ENCODE measurements at regions not wholly inside any gene's neighbourhood (a gene's known extent, or its start where the extent isn't known, plus 50 kb on each side); places are given as distances from the start of the nearest gene placed in this dataset.

GRCh38 chr12:97259098-97259497, 203.5 kb upstream of the RMST start:
- H3K4me3 ChIP-seq (ENCODE audit: low read depth in 2 of 2, low read length in 1 of 2): no peak overlapping the region
- H3K9me3 ChIP-seq: no peaks in the 10 kb centered on the region
- 18% methylated on average over 2 of the region's 2 CpGs for WGBS (ENCODE audit: low lambda C conversion rate)
- H2AFZ ChIP-seq (ENCODE audit: low read depth): no peak overlapping the region
- CTCF ChIA-PET: interaction anchor here (1.5 kb wide), 1 partner anchor 15 kb away, joined by 3 read pairs; no protein-coding TSS in a partner anchor
- no peaks in the 10 kb centered on the region for H3F3A ChIP-seq (replicated peaks; ENCODE audit: insufficient read depth)
- H3K9me2 ChIP-seq: no peaks in the 10 kb centered on the region
- H4K20me1 ChIP-seq (ENCODE audit: insufficient read depth): no peaks in the 10 kb centered on the region
- H3K4me2 ChIP-seq: no peak overlapping the region
- no peak for DNase-seq
- TF ChIP-seq GABPA (IDR thresholded peaks at IDR 0.05; ENCODE audit: low read depth) (no peak), RXRA (IDR thresholded peaks at IDR 0.05; ENCODE audit: borderline replicate concordance, low read depth) (no peak), FOXJ3 (CRISPR knock-in tag; IDR thresholded peaks at IDR 0.05) (no peak), MEF2A (IDR thresholded peaks at IDR 0.05; ENCODE audit: borderline replicate concordance, low read depth) (no peak)
- H3K27me3 ChIP-seq (ENCODE audit: insufficient read depth): no peaks in the 10 kb centered on the region
- POLR2A ChIA-PET: no interaction called here
- H3K4me1 ChIP-seq (ENCODE audit: control insufficient read depth in 1 of 2, insufficient read depth in 2 of 2, low read depth in 1 of 2, low read length in 1 of 2): no peaks in the 10 kb centered on the region
- no peaks in the 10 kb centered on the region for H3K36me3 ChIP-seq (replicated peaks in 1 of 2; ENCODE audit: control insufficient read depth in 1 of 2, insufficient read depth in 2 of 2, low read length in 1 of 2)
- no peaks in the 10 kb centered on the region for H3K79me2 ChIP-seq (ENCODE audit: insufficient read depth)
- no peak overlapping the region for H3K9ac ChIP-seq
- no peak overlapping the region for H3K27ac ChIP-seq (ENCODE audit: low read depth in 2 of 2, low read length in 1 of 2)

GRCh38 chr12:97260786-97261185, 201.8 kb upstream of the RMST start:
- no peak overlapping the region for H3K4me2 ChIP-seq
- H3K9ac ChIP-seq: no peak overlapping the region
- WGBS (ENCODE audit: low lambda C conversion rate): 63% methylated on average over 6 of the region's 9 CpGs
- H3K9me3 ChIP-seq: no peaks in the 10 kb centered on the region
- H2AFZ ChIP-seq (ENCODE audit: low read depth): no peak overlapping the region
- no peaks in the 10 kb centered on the region for H3K9me2 ChIP-seq
- ChIA-PET CTCF (no interaction called here), POLR2A (no interaction called here)
- no peaks in the 10 kb centered on the region for H3K4me1 ChIP-seq (ENCODE audit: control insufficient read depth in 1 of 2, insufficient read depth in 2 of 2, low read depth in 1 of 2, low read length in 1 of 2)
- H3K27me3 ChIP-seq (ENCODE audit: insufficient read depth): no peaks in the 10 kb centered on the region
- no peak for TF ChIP-seq SMC3 (IDR thresholded peaks at IDR 0.05; ENCODE audit: low read depth, low read length)
- no peak for TF ChIP-seq TAF1 (IDR thresholded peaks at IDR 0.05; ENCODE audit: borderline replicate concordance, low read depth, low read length)
- TF ChIP-seq PBX3 (IDR thresholded peaks at IDR 0.05): no peak
- no peak for TF ChIP-seq MAX (IDR thresholded peaks at IDR 0.05; ENCODE audit: low read depth)
- H4K20me1 ChIP-seq (ENCODE audit: insufficient read depth): no peaks in the 10 kb centered on the region
- no peak overlapping the region for H3K27ac ChIP-seq (ENCODE audit: low read depth in 2 of 2, low read length in 1 of 2)
- no peak for DNase-seq
- H3K79me2 ChIP-seq (ENCODE audit: insufficient read depth): no peaks in the 10 kb centered on the region
- no peaks in the 10 kb centered on the region for H3F3A ChIP-seq (replicated peaks; ENCODE audit: insufficient read depth)
- H3K4me3 ChIP-seq (ENCODE audit: low read depth in 2 of 2, low read length in 1 of 2): no peak overlapping the region
- no peaks in the 10 kb centered on the region for H3K36me3 ChIP-seq (replicated peaks in 1 of 2; ENCODE audit: control insufficient read depth in 1 of 2, insufficient read depth in 2 of 2, low read length in 1 of 2)

GRCh38 chr12:97267166-97267565, 195.4 kb upstream of the RMST start:
- POLR2A ChIA-PET: no interaction called here
- no peak for TF ChIP-seq ZBTB33 (IDR thresholded peaks at IDR 0.05; ENCODE audit: borderline replicate concordance, low read depth)
- no peak for TF ChIP-seq NFIC (IDR thresholded peaks at IDR 0.05; ENCODE audit: borderline replicate concordance)
- TF ChIP-seq SMC3 (IDR thresholded peaks at IDR 0.05; ENCODE audit: low read depth, low read length): no peak
- TF ChIP-seq FOXJ3 (CRISPR knock-in tag; IDR thresholded peaks at IDR 0.05): no peak
- TF ChIP-seq JUND (IDR thresholded peaks at IDR 0.05): no peak
- TF ChIP-seq CTCF (IDR thresholded peaks at IDR 0.05): no peak
- no peak for TF ChIP-seq TEAD4 (IDR thresholded peaks at IDR 0.05; ENCODE audit: borderline replicate concordance, insufficient read depth)
- TF ChIP-seq SIN3A (IDR thresholded peaks at IDR 0.05; ENCODE audit: borderline replicate concordance, low read depth, low read length): no peak
- TF ChIP-seq TCF12 (IDR thresholded peaks at IDR 0.05): no peak
- TF ChIP-seq RXRA (IDR thresholded peaks at IDR 0.05; ENCODE audit: borderline replicate concordance, low read depth): no peak
- TF ChIP-seq EP300 (IDR thresholded peaks at IDR 0.05; ENCODE audit: borderline replicate concordance in 1 of 2, low read depth in 1 of 2, low read length in 1 of 2): no peak

More at GRCh38 chr12:97267166-97267565, 195.4 kb upstream of the RMST start:
- Histone ChIP-seq H3K4me1 (ENCODE audit: control insufficient read depth in 1 of 2, insufficient read depth in 2 of 2, low read depth in 1 of 2, low read length in 1 of 2) (no peaks in the 10 kb centered on the region), H3K36me3 (replicated peaks in 1 of 2; ENCODE audit: control insufficient read depth in 1 of 2, insufficient read depth in 2 of 2, low read length in 1 of 2) (no peaks in the 10 kb centered on the region), H3K9me3 (no peaks in the 10 kb centered on the region), H3K79me2 (ENCODE audit: insufficient read depth) (no peaks in the 10 kb centered on the region), H2AFZ (ENCODE audit: low read depth) (no peak overlapping the region), H3F3A (replicated peaks; ENCODE audit: insufficient read depth) (no peaks in the 10 kb centered on the region), H3K27me3 (ENCODE audit: insufficient read depth) (no peaks in the 10 kb centered on the region), H4K20me1 (ENCODE audit: insufficient read depth) (no peaks in the 10 kb centered on the region), H3K4me2 (no peak overlapping the region), H3K4me3 (ENCODE audit: low read depth in 2 of 2, low read length in 1 of 2) (no peak overlapping the region), H3K9ac (no peak overlapping the region), H3K9me2 (no peaks in the 10 kb centered on the region), H3K27ac (ENCODE audit: low read depth in 2 of 2, low read length in 1 of 2) (no peak overlapping the region)
- no peak for DNase-seq
- CTCF ChIA-PET: interaction anchor here (1.4 kb wide), 1 partner anchor 16 kb away, joined by 3 read pairs; no protein-coding TSS in a partner anchor
